ENCODE measurements at regions not wholly inside any gene's neighbourhood (a gene's known extent, or its start where the extent isn't known, plus 50 kb on each side); places are given as distances from the start of the nearest gene placed in this dataset.

DNA sequence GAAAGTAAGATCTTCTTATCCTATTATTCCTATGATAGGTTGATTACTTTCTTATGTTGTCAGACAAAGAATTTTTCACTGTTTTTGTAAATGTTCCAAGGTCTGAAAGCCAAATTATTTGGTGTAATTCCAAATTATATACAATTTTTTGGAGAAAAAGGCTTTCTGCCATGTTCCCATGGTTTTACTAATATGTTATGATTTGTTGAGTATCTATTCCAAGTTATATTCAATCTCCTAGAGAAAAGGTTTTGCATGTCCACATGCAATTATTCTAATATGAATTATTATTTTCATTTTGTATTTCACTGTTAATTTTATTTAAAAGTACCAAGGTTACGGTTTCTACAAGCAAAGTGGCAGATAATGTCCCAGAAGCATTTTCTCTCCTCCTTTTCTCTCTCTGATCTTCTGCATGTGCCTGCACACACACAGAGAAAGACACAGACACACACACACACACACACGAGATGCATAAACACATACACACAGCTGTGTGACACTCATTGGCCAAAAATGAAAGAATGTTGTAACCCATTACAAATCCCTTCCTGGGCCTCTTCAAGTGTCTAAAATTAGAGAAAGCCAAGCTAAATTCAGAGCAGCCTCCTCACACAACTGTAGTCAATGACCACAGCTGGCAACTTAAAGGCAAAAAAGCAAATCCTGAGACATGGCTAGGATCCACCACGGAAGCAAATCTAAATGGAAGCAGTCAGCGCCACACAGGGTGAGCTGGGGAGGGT lies 621.0 kb downstream of the EFNB2 start:
- Histone ChIP-seq H3K79me2 (no peaks in the 10 kb centered on the region), H4K20me1 (ENCODE audit: insufficient read depth, poor library complexity, severe bottlenecking) (no peaks in the 10 kb centered on the region), H2AFZ (no peak overlapping the region), H3K9me3 (ENCODE audit: low read depth) (no peaks in the 10 kb centered on the region), H3K27ac (no peak overlapping the region), H3K4me3 (no peak overlapping the region), H3K36me3 (replicated peaks; ENCODE audit: insufficient read depth, low read depth) (no peaks in the 10 kb centered on the region), H3K4me2 (no peak overlapping the region), H3K4me1 (ENCODE audit: insufficient read depth) (no peaks in the 10 kb centered on the region), H3K27me3 (no peaks in the 10 kb centered on the region), H3K9me2 (replicated peaks; ENCODE audit: insufficient read depth) (no peaks in the 10 kb centered on the region)
- TF ChIP-seq EZH2phosphoT487 (IDR thresholded peaks at IDR 0.05; ENCODE audit: low read depth, severe bottlenecking, unreplicated experiment) (no peak), EZH2 (IDR thresholded peaks at IDR 0.05; ENCODE audit: borderline replicate concordance) (no peak)
- TF ChIP-seq, protein P1, sequence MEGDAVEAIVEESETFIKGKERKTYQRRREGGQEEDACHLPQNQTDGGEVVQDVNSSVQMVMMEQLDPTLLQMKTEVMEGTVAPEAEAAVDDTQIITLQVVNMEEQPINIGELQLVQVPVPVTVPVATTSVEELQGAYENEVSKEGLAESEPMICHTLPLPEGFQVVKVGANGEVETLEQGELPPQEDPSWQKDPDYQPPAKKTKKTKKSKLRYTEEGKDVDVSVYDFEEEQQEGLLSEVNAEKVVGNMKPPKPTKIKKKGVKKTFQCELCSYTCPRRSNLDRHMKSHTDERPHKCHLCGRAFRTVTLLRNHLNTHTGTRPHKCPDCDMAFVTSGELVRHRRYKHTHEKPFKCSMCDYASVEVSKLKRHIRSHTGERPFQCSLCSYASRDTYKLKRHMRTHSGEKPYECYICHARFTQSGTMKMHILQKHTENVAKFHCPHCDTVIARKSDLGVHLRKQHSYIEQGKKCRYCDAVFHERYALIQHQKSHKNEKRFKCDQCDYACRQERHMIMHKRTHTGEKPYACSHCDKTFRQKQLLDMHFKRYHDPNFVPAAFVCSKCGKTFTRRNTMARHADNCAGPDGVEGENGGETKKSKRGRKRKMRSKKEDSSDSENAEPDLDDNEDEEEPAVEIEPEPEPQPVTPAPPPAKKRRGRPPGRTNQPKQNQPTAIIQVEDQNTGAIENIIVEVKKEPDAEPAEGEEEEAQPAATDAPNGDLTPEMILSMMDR (IDR thresholded peaks at IDR 0.05; ENCODE audit: poor library complexity): no peak
- no peak for DNase-seq (ENCODE audit: low spot score)
- 72% methylated on average over 4 of the region's 4 CpGs for WGBS (ENCODE audit: low lambda C conversion rate, missing lambda C conversion rate)

DNA sequence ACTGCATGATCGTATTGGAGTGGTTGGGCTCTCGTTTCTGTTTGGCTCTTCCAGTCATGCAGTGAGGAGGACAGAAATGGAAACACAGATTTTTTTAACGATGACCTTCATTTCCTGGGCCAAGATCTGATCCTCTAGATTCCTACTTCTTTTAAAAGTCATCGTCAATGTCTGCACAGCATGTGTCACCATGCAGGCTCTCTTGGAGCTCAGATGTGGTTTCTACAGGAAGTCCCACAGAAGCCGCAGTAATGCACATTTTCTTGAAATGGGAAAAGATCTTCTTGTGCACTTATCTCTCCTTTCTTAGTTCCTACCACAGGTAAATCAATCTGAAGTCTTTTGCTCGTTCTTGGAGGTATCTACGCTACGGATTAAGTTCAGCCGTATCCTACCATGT lies 626.9 kb downstream of the EFNB2 start:
- TF ChIP-seq, protein P1 (IDR thresholded peaks at IDR 0.05; ENCODE audit: poor library complexity): no peak
- TF ChIP-seq EZH2phosphoT487 (IDR thresholded peaks at IDR 0.05; ENCODE audit: low read depth, severe bottlenecking, unreplicated experiment): no peak
- Histone ChIP-seq H3K27ac (no peak overlapping the region), H3K27me3 (no peaks in the 10 kb centered on the region), H3K36me3 (replicated peaks; ENCODE audit: insufficient read depth, low read depth) (no peaks in the 10 kb centered on the region), H3K79me2 (no peaks in the 10 kb centered on the region), H3K9me3 (ENCODE audit: low read depth) (no peaks in the 10 kb centered on the region), H3K4me1 (ENCODE audit: insufficient read depth) (peaks cover 6% of the 10 kb centered on the region), H3K9me2 (replicated peaks; ENCODE audit: insufficient read depth) (no peaks in the 10 kb centered on the region), H3K4me2 (no peak overlapping the region), H3K4me3 (no peak overlapping the region), H4K20me1 (ENCODE audit: insufficient read depth, poor library complexity, severe bottlenecking) (no peaks in the 10 kb centered on the region), H2AFZ (no peak overlapping the region)
- 85% methylated on average over 9 of the region's 9 CpGs for WGBS (ENCODE audit: low lambda C conversion rate, missing lambda C conversion rate)
- DNase-seq (ENCODE audit: low spot score): no peak

DNA sequence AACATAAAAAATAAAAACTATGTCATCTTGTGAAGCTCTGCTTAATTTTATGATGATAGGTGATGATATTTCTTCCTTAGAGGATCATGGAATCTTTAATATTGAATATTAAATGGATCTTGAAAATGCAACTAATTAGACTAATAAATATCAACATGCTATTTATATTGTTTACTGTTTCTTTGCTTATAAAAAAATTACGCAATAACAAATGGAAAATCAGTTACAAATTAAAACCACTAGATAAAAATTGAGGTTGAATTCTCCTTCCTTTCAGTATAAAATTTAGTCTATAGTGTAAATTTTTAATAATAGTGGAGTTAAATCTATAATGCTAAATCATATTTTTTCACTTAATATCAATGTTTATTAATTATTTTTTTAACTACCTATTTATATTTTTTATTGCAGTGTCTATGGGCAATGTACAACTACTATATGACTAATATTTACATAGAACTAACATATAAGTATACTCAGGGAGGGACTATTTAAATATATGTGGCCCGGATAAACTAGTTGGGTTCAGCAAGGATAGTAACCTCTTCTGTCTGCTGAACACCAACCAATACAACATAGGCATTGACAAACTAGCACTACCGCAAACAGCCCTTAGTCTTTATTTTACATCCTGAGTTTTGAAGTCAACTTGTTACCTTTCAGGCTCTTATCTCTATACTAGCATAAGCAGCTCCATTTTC lies 628.0 kb downstream of the EFNB2 start:
- Histone ChIP-seq H3K4me2 (no peak overlapping the region), H2AFZ (no peak overlapping the region), H3K36me3 (replicated peaks; ENCODE audit: insufficient read depth, low read depth) (no peaks in the 10 kb centered on the region), H3K27me3 (no peaks in the 10 kb centered on the region), H3K9me3 (ENCODE audit: low read depth) (no peaks in the 10 kb centered on the region), H3K4me3 (no peak overlapping the region), H3K79me2 (no peaks in the 10 kb centered on the region), H3K9me2 (replicated peaks; ENCODE audit: insufficient read depth) (no peaks in the 10 kb centered on the region), H3K27ac (no peak overlapping the region), H3K4me1 (ENCODE audit: insufficient read depth) (peaks cover 6% of the 10 kb centered on the region), H4K20me1 (ENCODE audit: insufficient read depth, poor library complexity, severe bottlenecking) (no peaks in the 10 kb centered on the region)
- DNase-seq (ENCODE audit: low spot score): no peak
- TF ChIP-seq EZH2phosphoT487 (IDR thresholded peaks at IDR 0.05; ENCODE audit: low read depth, severe bottlenecking, unreplicated experiment): no peak
- no peak for TF ChIP-seq EZH2 (IDR thresholded peaks at IDR 0.05; ENCODE audit: borderline replicate concordance)
- TF ChIP-seq, protein P1 (IDR thresholded peaks at IDR 0.05; ENCODE audit: poor library complexity): no peak
- whole genome bisulfite sequencing (ENCODE audit: low lambda C conversion rate, missing lambda C conversion rate): 93% methylated on average over 3 of the region's 3 CpGs

Data from hepatocyte (in vitro differentiated cells).